ENCODE measurements at regions not wholly inside any gene's neighbourhood (a gene's known extent, or its start where the extent isn't known, plus 50 kb on each side); places are given as distances from the start of the nearest gene placed in this dataset.

DNA sequence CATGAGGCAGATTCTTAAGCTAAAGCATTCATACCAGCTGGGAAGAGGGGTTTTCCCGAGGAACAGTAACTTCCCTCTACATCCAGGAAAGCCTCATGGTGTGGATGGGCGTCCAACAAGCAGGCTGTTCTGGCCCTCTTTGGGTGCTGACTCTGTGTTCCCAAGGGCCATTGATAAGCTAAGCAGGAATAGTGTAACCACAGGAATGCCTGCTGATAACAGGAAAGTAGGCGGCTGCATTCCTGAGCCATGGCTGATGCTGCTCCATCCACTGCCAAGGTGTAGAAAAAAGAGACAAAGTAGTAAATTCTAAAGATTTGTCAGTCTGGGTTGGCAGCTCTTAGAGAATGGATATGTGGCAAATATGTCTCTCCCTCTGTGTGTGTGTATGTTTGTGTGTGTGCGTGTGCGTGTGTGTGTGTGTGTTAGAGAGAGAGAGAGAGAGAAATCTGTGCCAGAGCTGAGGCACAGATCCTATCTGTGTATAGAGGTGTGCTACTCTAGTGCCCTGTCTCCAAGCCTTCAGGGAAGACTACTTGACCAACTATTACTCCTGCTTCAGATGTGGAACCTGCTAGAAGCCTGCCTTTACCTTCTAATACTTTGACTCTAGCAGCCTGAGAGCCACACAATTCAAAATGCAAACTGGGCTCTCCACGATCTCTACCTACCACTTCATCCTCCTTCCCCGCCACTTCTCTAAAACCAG lies 353.1 kb upstream of the NR3C2 start:
- DNase-seq = no peak

DNA sequence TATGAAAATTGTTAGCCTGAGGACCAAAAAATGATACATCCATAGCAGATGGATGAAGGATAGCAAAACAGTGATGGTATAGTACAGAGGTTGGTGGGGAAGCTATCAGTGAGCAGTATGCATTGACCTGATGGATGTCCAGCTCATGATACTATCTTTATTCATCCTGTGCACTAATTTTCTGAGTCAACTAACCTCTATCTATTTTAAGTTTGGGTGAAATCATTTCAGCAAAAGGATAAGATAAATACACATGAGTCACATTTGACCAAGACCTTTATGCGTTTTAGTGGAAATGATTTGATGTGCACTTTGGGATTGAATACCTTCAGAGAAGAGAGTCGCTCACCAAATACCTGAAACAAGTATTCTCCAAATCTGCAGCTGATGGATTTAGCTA lies 351.0 kb upstream of the NR3C2 start:
- DNase-seq = no peak

DNA sequence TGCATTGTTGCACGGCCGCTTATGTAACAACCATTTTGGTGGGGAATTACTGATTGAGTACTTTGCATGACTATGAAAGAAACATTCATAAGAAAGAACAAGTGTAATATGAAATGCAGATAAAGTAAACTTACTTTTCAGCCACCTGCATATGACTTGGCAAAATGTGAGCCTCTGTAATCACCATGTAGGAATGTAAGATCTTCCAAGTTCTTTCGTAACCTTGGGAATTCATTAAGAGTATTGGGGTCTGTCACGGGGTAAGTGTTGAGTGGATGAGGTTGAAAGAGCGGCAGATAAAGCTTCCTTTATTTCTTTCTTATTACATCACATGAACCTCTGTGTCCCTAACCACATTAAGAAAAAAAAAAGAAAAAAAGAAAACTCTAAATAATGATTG lies 348.5 kb upstream of the NR3C2 start:
- DNase-seq = no peak

DNA sequence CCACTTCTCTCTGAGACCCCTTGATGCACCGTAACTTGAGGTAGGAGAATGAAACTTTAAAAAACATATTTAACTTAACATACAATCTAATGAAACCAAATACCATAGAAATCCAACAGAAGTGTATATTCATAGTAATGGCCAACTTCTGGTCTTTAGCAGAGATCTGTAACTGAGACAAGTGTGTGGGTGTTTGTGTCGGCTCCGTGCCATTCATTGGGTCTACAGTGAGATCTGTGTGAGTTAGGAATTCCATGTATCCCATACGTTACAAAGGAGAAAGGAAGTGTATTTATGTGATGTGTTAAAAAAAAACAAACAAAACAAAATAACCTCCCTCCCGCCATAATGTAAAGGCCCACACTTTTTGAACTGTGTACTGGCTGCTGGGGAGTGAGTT lies 348.0 kb upstream of the NR3C2 start:
- DNase-seq = no peak

GRCh38 chr4:148787831-148788477 lies 345.7 kb upstream of the NR3C2 start:
- no peak for DNase-seq

DNA sequence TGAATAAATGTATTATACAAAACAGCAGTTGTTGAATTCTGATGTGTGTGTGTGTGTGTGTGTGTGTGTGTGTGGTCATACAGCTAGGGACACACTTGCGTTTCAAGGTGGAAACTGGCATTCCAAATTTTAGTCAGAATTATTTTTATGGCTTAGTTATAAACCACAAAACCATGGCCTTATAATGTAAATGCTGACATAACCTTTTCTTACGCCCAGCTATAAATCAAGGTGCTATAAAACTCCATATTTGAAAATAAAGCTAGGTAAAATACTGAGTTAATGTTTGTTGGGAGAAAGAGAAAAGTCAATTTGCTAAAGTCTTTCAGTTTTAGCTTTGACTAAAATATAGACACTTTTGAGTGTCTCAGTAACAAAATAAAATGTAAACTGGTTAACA lies 345.1 kb upstream of the NR3C2 start:
- no peak for DNase-seq

DNA sequence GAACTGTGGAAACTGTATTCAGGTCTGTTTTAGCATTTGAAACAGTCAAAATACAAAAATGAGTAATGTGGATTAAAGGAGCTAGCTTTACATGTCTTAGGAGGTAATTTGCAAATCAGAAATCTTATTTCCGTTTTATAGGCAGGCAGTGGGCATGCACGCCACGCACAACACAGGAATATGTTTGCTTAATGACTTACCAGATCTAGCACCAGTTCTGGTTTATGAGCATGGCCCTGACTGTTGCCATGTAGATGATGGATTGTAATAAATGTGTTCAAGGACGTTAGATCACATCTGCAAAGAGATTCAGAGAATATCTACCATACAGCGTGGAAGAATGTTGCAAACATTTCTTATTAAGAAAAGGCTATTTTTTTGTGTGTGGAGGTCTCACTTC lies 344.5 kb upstream of the NR3C2 start:
- no peak for DNase-seq

DNA sequence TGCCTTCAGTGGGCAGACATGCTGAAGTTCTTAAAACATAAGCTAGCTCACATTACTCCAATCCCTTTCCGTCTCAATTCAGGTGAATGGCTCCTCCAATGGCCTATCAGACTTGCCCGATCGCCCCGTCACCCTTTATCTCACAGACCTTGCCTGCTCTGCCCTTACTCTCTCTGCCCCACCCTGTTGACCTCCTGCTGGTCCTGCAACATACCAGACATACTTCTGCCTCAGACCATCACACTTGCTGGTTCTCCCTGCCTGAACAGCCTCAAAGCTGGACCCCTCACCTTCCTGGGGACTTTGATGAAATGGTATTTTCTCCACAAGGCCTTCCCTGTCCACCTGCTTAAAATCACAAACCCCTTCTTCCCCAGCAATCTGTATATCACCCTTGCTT lies 340.1 kb upstream of the NR3C2 start:
- no peak for DNase-seq

- no peak for DNase-seq
Observed at GRCh38 chr4:148780426-148781005, 338.3 kb upstream of the NR3C2 start.

DNA sequence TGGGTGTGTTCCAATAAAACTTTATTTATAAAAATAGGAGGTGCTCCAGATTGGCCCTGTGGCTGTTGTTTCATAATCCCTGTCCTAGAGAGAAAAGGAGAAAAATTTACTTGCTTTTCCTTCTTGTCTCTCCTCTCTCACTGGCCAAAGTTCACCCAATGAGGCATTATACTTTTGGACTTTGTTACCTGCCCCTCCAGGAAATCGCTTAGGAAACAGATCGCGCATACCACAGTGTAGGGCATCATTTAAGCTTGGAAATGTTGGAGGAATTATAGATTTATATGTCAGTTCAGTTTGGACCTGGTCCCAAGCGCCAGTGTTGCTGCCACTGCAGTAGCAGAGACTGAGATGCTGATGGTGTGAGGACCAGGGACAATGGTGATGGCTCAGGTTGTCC lies 337.6 kb upstream of the NR3C2 start:
- no peak for DNase-seq

DNA sequence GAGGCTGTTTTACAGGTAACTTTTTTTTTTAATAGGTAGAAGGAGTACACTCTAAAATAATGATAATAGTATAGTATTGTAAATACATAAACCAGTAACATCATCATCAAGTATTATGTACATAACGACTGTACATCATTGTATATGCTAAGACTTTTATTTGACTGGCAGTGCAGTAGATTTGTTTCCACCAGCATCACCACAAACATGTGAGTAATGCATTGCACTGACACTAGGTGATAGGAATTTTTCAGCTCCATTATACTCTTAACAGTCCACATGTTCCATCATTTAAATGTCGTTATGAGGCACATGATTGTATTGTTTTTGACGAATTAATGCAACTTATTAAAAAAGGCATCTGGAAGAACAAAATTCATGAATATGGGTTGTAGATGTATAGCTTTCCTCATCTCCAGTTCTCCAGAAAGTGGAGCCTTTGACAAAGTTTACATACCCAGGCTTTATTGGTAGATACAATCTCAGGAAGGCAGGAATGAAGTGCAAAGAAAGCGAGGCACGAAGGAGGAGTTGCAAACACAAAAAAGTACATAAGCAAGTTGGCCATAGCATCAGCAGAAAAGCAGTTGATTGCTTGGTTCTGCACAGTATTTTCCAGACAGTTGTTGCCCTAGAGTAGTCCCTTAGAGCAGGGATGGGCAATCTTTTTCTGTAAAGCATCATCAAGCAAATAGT lies 336.9 kb upstream of the NR3C2 start:
- DNase-seq = no peak

DNA sequence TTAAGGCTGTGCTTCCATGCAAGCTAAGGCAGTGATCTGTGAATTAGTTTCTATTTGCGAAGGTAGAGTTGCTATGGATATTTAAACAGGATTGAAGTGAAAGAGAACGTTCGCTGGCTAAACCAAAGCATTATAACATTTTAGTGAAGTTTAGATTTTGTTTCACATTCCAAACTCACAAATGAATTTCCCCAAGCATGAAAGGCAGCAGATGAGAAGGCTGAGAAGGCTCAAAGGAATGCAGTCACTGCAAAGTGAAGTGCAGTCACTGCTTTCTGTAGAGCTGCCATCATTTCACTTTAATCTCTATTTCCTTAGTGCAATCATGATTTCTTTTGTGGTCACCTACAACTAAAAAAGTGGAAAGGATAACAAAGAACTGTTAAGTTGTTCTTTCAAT lies 334.7 kb upstream of the NR3C2 start:
- no peak for DNase-seq

DNA sequence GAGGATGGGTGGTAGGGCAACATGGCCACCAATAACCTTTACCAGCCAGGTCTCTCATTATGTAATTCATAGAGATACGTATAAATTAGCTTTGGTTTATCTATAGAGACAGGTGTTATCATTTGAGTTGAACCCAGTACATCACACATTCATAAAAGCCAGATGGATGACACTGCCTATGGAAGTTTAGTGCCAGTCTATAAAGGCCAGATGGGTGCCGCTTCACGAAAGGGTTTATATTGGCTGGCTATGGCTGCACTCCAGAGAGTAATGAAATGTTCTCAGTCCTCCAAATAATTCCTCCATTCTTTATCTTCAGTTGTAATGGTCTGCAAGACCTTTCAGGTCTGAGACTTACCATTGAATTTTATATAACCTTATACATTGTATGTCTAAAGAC lies 331.9 kb upstream of the NR3C2 start:
- no peak for DNase-seq

DNA sequence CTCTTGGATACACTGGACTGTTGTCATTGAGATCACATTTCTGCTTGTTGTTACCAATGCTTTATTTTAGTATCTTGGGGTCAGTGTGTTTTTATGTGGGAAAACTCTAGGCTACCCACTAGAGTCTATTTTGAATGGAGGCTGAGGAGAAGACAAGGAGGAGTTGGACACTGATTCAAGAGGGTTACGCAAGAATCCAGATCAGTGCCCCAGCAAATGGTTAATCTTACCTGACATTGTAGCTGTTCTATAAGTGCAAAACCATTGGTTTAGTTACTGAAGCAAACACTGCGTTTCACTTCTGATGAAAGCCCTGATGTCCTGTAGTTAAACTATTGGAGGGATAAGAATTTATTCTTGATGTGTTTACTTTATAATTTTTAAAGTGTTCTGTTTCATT lies 331.1 kb upstream of the NR3C2 start:
- DNase-seq = no peak

GRCh38 chr4:148770848-148771247 lies 328.6 kb upstream of the NR3C2 start:
- no peak for DNase-seq

GRCh38 chr4:148770377-148770776 lies 328.2 kb upstream of the NR3C2 start:
- no peak for DNase-seq

DNA sequence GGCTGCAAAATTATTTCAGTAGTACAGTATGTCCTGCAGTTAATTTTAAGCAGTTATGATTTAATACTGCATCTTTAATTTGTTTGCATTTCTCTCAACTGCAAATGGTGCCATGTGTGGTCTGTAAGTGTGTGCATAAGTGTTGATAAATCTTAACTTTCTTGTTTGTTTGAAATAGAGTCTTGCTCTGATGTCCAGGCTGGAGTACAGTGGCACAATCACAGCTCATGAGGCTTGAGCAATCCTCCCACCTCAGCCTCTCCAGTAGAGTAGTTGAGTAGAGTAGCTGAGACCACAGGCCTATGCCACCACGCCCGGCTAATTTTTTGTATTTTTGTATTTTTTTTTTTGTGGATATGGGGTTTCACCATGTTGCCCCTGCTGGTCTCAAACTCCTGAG lies 322.5 kb upstream of the NR3C2 start:
- DNase-seq = no peak

DNA sequence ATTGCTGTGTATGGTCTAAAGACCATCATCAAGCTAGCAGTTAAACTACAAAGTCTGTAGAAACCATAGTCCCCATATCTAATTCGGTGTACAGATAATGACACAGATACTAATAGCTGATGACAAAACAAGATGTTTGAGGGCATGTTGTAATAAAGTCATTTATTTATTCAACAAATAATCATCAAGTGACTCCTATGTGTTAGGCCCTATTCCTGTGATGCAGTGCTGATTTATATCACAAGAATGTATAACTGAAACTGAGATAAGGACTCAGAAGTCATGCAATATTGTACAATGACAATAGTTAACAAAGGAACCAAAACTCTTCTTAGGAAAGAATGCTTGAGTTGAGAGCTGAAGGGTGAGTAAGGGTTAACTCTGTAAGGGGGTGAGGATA lies 315.0 kb upstream of the NR3C2 start:
- DNase-seq = no peak

- DNase-seq = no peak
Observed at GRCh38 chr4:148749403-148749802, 307.2 kb upstream of the NR3C2 start.

DNA sequence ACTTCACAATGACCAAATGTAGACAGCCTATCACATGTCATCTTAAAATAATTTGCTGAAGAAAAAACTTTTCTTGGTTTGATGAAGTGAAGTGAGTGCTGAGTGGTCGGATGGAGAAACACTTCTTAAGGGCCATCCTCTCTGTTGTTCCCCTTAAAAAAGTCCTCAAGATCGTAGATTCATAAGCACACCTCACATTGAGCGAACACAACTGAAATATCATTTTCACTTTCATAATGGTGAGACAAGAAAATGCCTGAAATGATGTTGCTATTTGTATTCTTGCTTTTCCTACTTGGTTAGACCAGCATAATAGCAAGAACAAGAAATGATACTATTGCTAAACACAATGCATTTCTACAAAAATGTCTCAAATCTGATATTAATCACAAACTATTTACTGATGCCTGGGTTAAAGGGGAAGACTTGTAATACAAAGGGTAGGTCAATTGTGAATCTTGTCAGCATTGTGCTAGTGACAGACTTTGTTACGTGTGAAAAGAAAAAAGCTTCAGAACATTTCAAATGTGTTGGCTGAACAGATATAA lies 305.6 kb upstream of the NR3C2 start:
- DNase-seq = peak; percentile 6

GRCh38 chr4:148740701-148741100 lies 298.5 kb upstream of the NR3C2 start:
- DNase-seq = no peak

- DNase-seq = no peak
Observed at GRCh38 chr4:148737061-148737770, 295.0 kb upstream of the NR3C2 start.

All from activated CD4-positive, alpha-beta T cell treated with anti-CD3 and anti-CD28 coated beads, Interleukin-2, amount 50 U/mL, for 16 hours (primary cell).